GM18858 (cell line): ENCODE measurements at regions not wholly inside any gene's neighbourhood (a gene's known extent, or its start where the extent isn't known, plus 50 kb on each side); places are given as distances from the start of the nearest gene placed in this dataset.

Experiments used
- ATAC-seq: cut with Tn5 transposase; IDR thresholded peaks from one replicate; pipeline ENCODE4 v1.9.1; 2021; ENCODE audit not compliant: unreplicated experiment

DNA sequence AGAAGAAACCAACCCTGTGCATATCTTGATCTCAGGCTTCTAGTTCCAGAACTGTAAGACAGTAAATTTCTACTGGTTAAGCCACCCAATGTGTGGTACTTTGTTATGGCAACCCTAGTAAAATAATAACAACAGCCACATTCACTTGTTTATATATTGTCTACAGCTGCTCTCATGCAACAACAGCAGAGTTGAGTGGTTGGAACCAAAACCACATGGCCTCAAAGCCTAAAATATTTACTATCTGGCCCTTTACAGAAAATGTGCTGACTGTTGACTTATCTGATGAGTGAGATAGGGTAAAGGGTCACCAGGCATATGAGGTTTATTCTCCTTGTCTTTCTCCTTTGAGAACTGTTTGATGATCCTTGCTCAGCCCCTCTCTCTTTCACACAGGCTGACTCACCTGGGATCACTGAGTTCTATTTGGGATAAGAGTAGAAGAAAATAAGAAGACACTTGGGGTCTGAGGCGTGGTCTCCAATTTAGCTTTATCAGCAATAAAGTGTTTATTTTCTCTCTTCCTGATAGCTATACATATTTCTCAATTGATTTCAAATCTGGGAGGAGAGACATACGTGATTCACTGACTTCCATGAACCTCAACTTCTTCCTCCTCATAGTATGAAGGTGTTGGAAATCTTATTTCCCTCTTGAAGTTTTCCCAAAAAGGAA, 227.5 kb upstream of the STARD13 start:
- no peak for ATAC-seq

DNA sequence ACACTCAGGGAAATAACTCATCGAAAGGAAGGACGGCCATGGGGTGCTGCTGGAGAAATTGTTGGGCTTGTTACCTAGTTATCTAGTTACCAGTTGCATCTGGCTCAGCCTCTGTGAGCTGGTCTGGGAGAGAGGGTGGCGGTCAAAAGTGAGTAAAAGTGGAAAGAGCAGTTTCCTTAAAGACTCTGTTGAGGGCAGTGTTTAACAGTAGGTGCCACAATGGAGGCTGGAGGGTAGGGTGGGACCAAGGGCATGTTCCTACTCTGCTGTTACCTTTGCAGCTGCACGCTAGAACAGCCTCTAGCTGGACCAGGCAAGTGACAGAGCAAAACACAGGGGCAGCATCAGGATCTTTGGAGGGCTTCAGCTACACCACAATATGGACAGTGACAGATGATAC, 228.8 kb upstream of the STARD13 start:
- ATAC-seq, result no peak

DNA sequence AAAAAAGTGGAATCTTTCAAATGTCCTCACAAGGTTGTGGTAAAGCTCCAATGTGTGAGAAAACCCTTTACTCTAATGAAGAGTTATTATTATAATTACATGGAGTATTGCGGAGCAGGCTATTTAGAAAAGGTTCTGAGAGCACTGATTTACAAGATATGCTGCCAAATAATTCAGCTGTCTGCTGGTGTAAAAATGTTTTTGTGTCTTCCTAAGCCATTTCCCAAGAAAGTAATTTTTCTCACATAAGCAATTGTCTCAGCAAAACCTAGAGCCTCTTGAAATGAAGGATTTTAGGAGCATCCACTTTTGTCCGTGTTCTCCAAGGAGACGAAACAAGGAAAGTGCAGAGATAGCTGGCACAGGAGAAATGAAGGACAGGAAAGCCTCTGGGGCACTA, 229.6 kb upstream of the STARD13 start:
- no peak for ATAC-seq

DNA sequence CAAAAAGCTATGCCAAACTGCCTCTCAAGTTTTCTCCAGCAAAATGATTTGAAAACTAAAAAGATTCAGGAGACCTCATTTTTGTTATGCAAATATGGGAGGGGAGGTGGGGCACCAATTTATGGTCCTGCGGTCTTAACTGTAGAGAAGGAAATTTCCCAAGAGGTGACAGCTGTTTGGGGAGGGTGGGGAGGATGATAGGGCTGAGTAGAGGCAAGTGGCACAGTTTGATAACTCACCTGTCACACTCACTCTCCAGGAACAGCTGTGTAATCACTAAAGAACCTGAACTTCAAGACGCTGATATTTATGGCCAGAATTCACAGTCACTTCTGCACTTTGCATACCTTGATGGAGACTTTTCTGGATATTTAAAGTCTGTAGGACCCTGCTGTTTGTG, 232.9 kb upstream of the STARD13 start:
- ATAC-seq, result no peak

DNA sequence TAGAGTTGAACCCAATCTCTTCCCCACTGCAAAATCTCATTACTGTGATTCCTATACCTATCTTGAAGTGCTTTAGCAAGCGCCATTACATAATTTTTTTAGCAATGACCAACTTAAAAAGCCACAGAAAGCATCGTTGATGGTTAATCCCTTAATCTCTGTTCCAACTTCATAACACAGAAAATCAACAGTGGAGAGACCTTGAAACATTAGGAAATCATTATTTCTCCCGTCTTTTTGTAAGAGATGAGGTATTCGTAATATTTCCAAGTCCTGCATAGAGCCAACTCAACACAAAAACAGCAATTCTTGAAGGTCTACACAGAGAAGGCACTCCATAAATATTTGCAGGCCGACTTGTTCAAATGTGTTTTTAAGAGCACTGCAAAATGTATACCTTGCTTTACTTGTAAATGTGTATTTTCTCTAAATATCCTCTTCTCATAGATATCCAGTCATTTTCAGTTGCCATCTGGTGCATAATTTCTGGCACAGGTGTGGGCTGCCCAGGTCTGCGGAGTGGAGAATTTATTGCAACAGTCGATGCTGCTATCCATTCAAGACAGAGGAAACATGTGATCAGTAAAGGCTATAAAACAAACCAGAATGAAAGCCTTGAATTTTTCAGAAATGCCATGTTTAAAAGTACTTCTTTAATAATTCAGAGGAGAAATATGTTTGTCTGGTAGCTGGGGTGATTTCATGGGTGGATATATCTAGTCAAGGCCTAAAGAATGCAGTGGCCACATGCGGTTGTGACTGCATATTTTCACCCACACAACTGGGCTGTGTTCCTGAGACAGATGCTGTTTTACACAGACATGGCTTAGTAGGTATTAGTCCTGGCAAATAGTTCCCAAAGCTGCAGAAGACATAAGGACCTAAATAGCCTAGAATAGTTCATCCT, 234.3 kb upstream of the STARD13 start:
- no peak for ATAC-seq

DNA sequence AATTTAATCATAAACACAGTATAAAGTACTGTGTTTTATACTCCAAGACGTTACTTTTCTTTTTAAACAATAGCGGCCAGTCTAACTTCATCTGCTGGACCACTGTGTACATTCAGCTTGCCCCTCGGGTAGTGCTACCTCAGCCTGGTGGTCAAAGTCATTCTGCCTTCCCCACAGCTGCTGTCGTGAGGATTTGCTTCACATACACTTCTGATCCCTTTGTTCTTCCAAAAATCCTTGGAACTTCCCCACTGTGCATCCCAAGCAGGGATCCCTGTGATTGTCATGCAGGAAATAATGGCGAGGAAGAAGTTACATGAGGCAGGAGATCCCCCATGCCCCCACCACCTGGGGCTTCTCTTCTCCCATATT, 234.9 kb upstream of the STARD13 start:
- no peak for ATAC-seq

DNA sequence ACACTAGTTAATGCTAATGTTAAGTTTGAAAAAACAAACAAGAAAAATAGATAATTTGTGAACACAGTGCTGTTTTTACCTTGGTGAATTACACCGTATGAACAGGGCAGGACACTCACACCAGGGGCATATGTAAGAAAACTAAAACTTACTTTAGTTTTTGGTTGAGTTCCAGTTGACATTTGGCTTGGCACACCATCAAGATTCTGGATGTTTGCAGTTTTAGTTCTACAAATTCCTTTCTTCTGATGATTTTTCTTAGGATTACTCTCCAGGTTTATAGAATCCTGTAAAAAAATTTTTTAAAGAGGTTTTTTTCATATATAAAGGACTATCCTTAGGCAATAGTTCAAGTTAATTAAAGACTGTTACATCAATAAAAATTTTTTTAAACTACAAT, 238.5 kb upstream of the STARD13 start:
- ATAC-seq, result no peak

DNA sequence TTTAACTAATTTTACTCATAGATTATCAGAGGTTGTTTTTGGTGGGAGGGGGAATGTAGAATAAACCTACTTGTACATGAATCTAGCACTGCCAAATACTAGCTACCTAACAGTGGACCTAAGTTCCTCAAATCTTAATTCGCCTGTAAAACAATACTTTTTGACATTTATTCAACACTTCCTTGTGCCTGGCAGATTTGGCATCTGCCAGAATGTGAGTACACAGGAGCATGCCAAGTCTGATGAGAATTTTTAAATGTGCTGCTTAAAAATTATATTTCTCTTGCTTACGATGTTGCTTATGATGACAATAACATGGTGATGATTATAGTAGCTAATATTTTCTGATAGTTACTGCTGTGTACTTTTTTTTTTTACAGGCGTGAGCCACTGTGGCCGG, 240.2 kb upstream of the STARD13 start:
- no peak for ATAC-seq

DNA sequence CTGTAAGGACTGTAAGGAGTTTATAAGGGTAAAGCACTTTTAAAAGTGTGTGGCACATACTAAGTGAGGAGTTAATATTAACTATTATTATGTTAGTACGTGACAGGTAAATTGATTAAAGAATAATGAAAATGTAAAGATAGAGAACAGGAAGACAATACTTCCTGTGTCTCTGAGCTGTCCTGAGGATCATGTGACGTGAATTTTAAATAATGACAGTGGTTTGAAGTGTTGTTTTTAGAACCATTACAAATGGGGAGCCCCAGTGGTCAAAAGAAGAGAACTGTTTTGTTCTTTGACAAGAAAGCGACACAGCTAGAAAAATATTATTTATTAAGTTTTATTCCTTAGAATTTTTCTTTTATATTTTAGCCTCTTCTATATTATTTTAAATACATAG, 241.2 kb upstream of the STARD13 start:
- no peak for ATAC-seq

DNA sequence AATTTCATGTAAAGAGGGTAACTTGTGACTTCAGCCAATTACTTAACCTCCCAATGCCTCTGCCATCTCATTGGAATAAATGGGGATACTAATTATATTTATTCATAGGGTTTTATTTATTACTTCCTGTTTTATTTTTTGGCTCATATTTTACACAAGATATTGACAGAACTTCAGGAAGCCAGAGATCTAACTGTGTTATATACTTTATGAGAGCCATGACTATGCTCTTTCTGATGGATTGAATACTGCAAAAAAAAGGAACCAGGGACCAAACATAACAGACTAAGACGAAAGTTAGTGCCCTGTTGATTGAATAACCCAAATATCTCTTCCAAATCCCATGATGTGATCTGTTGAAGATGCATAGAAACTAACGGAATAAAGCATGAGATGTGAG, 243.3 kb upstream of the STARD13 start:
- ATAC-seq, result no peak

DNA sequence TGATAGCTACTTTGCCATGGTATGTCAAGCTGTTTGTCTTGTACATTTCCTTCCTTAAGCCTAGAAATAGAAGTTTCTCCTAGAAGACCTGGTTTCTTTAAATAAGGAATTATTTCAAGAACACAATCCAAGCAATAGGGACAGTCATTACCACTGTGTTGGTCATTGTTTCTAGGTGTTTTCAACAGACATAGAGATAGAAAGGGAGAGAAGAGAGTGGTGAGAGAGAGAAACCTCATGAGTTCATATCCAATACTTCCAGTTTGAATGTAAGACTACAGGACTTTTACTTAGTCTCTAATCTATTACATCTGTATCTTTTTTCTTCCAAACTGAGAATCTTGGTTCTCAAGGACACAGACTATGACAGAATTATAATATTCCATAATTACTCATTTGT, 245.9 kb upstream of the STARD13 start:
- no peak for ATAC-seq

DNA sequence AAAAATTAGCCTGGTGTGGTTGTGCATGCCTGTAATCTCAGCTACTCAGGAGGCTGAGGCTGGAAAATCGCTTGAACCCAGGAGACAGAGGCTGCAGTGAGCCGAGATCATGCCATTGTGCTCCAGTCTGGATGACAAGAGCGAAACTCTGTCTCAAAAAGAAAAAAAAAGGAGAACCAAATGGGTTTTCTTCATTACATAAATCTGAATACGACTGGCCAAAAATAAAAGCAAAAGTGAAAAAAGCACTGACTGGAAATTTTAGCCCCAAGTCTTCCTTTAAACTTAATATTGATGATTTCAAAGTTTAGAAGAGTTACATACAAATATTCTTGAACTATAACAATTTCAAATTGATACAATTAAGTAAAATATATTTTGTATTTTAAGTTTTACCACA, 249.5 kb upstream of the STARD13 start:
- no peak for ATAC-seq

DNA sequence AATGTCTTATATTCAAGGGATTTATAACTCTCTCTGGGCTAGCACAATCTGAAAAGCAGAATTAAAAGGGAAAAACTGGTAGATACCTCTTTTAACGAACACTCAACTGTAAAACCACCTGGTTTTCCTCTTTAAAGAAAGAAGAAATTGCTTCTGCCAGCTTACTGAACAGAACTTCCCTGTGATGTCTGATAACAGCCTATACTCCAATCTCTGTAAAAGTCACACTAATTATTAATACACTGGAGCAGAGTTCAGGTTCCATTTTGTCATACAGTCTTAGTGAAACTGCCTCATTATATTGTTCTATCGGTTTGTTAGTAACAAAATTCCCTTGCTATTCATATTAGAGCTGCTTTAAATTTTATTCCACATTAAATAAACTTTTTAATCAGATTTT, 251.0 kb upstream of the STARD13 start:
- no peak for ATAC-seq

DNA sequence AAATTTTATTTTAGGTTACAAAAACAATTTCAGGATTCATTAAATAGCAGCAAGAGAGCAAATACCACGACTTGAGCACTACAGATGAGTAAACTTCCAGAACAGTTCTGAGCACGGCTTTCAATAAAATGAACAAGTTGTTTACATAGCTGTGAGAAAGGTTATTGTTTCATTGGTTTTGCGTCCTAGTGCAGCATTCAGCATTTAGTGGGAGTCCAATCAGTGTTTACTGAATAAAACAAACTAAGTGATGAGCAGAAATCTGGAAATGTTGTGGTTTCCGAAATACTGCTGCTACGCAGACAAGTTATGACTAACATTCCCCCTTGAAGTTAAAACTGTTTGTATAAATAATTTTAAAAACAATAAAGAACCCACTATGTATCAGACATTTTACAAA, 251.5 kb upstream of the STARD13 start:
- ATAC-seq, result no peak

DNA sequence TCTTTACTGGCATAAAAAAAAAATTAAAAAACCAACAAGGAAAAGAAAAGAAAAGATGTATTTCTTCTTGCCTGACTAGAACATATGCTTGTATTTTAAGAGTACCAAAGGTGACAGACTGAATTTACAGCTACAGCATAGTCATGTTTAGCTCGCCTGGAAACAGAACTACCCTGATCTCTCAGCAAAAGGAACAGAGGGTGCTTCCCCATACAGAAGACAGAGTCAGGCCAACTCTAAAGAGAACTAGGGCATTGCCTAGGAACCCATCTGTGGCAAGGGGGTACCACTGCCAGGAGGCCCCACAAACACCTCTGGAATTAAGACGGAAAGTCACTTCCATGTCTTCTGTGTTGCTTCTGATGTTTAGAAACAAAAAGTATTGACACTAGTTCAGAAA, 252.1 kb upstream of the STARD13 start:
- ATAC-seq, result no peak

DNA sequence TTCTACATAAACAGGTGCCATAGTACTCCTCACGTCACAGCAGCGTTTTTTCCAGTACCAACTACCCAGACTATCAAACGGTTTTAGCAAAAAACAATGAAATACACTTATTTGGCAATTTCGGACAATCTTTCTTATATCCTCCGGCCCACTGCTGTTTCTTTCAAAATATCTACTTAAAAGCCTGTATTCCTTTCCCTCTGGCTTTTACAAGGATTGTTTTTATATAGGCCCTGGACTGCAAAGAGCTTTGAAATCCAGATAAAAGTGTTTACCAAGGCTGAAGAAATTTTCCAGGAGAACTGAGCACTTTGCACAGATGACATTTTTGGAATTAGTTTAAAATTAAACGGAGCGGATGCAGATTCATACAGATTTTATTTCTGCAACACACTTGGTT, 255.9 kb upstream of the STARD13 start:
- ATAC-seq, result no peak

DNA sequence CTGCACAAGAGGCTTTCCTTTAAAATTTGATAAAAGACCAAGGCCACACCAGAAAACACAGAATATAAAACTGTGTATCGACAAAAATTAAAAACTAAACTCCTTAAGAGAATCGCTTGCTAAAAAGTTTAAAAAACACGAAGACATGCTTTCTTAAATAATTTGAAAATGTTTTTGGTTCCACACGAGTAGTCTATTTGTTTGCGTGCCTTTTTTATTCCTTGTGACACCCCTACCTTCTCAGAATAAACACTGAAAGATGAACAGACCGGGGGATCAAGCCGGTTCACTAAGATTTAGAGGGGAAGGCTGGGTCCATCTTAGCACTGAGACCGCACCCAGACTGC, 256.4 kb upstream of the STARD13 start:
- ATAC-seq, result no peak

DNA sequence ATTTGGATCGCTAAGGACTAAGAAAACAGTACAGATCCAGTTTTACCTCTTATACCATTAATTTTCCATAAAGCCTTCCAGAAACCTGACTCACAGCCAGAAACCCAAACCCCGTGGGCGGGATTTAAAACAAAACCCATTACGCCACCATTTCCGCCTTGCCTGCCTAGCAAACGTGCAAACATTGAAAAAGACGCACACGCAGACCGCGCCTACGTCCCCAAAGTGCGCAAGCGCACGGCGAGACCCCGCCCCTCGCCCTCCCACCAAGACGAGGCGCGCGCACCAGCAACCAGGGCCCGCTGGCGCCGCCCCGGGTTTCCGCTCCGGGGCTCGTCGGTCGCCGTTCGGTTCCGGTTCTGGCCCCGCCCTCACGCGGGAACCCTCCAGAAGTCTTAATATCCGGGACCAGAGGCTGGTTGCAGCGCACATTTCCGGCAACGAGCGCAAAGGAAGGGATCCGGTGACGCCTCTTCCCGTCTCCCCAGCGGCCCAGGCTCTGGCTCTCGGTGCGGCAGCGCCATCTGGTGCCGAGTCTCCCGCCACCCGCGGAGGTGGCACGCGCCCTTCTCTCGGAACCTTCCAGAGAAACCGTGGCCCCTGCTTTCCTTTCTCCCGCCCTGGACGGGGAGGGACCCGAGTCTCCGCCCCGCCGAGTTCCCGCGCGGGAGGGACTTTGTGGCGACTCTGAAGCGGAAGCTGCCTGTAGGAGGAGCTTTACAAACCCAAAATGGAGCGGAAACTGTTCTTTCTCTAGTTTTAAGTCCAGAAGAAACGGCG, 256.9 kb upstream of the STARD13 start:
- peak; percentile 82 for ATAC-seq

DNA sequence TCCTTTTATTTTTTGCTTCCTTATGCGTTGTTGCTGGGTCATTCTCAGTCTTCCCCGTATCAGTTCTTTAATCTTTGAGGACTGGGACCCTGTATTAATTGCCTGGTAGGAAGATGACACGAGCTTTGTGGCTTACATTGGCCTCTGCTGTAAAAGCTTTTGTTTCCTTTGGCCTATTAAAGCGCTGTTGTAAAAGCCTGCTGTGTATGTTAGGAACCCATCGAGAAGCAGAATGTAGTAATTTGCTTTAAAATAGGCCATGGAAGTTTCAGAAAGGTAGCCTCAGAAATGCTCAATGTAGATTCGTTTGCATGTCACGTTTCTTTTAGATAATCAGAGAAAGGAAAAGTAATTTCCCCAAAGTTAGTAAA, 257.5 kb upstream of the STARD13 start:
- ATAC-seq, result no peak

DNA sequence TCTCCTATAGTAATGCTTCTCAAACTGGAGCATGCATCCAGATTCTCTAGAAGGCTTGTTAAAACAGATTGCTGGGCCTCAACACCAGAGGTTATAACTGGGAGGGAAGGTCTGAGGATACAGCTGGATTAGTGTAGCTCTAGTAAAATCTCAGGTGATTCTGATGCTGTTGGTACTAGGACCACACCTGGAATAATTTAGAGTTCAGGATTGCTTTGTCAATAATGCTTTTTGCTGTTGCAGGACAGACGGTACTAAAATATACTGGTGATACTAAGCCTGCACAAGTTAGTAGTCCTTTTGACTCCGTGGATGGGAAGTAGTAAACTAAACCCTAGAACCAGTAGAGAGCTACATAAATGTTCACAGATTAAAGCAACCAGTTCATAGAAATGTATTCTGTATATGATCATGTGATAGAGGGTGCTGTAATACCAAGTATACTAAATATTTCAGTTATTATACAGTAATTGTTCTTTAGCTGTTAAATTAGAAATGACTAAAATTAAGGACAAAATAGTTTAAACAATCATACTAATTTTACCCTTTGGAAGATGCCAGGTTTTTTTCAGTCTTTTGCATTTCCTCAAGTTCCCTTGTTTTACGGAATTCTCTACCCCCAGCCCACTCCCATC, 258.2 kb upstream of the STARD13 start:
- ATAC-seq, result no peak

DNA sequence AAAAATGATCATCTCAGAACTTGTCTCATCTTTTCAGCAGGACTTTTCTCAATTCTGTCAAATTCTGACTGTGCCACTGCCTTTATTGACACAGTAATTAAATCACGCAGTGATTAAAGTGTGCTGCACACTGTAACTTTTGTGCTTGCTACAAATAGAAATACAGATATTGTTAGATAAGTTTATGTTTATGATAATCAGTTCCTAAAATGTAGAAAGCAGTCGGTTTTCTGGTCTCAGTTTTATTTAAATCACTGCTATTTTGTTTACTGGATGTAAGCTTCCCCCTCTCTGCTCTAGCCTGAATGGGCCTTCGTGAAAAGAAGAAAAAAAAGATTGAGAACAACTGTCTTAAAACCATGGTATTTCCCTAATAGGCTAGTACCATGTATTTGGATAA, 258.8 kb upstream of the STARD13 start:
- ATAC-seq, result no peak

DNA sequence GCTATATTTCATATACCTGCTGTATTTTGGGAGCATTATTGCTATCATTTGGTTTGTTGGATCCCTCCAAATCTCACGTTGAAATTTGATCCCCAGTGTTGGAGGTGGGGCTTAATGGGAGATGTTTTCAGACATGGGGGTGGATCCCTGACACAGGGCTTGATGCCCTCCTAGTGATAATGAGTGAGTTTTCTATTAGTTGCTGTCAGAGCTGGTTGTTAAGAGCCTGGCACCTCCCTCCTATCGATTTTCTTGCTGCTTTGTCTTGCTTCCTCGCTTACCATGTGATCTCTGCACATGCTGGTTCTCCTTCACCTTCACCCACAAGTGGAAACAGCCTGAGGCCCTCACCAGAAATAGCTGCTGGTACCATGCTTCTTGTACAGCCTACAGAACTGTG, 259.9 kb upstream of the STARD13 start:
- no peak for ATAC-seq
